CD4-positive, alpha-beta T cell treated with Interleukin-15 for 4 hours (primary cell): ENCODE measurements at regions not wholly inside any gene's neighbourhood (a gene's known extent, or its start where the extent isn't known, plus 50 kb on each side); places are given as distances from the start of the nearest gene placed in this dataset.
"Not testable (repeated sequence)": the region's sequence is repeated elsewhere in the genome, so short reads cannot be mapped to it uniquely, and the experiment has no call there.

Experiments used
- DNase-seq: peaks from one replicate; pipeline ENCODE4 v3.0.0-alpha.2; 2020; ENCODE audit warnings: low spot score

DNA sequence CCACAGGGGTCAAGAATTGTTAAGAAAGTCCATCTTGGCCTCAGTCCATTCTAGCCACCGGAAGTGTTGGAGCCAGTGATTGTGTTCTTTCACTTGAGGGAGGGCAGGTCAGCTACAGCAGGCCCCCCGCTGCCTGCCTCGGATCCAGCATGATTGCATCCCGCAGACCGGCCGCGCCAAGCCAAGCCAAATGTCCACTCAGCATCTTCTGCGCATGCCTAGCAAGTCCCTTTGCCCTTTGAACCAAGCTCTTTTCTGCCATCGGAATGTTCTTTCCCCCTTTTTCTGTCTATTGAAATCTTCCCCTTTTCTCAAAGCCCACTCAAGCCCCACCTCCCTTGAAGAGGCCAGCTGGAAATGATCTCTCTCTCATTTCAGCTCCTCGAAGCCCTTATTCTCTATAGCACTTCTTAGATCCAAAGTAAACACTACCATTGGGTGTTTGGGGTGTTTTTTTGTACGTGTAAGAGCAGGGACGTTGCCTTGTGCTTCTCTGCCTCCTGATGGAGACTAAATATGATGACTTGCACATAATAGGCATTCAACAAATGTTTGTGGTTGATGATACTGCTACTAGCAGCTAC lies 147.8 kb upstream of the BCOR start:
- no peak for DNase-seq

DNA sequence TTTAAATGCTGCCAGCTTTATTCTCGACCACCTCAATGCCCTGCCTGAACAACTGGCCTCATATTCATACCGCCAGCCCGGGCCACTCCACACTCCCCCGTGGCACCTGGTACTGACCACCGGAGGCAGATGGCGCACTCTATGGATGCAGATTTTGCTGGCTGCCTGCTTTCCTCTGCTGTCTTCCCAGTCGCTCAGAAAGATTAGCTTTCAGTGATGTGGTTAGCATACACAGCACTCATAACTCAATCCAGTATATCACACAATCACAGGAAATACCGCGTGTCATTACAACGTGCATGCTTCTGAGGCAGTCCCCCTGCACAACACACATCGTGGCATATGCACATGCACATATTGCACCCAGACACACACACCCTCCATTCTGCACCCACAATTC lies 147.2 kb upstream of the BCOR start:
- DNase-seq: no peak

DNA sequence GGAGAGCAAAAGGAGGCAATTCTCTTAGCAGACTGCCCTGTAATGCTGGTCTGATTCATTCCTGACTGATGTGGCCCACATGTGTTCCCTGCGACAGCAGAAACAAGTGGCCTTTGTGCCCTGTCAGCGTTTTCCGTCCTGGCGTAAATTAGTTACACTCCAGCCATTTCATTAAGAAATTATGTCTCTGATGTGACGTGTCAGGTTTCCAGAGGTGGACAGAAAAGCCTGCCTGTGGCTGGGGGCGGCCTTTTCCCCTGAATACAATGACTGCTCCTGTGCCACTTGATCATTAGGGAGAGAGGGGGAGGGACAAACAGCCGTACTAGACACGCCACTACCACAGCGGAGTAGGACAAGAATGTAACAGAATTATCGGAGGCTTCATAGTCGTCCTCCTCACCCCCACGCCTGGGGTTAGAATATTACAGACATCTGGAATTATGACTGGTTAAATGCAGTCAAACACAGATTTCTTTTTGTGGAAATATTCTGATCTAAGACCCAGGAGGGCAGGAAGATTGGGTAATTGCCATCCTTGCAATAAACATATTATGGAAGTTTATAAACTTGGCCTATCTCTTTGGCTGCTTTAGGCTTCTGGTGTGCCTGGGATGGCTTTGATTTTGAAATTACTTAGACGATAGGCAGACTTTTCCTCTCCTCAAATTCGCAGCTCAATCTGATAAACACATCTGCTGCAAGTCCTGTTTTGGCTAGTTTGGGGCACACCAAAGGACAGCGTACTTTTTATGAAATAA lies 146.2 kb upstream of the BCOR start:
- no peak for DNase-seq

DNA sequence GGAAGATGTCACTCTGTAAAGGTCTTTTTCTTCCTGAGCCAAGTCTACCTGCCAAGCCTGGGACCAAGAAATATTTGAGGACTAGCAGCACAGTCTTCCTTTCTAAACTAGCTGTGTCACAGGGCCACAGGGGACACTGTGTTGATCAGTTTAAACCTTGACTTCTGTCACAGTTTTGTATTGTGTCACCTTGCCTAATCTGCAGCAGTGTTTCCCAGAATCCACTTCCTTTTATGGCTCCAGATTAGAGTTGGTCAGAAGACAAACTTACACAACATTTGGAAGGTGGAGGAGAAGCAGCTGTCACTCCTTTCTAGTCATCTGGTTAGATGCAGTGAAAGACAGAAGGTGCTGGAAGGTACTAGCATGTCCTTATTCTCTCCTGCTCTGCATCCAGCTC lies 143.1 kb upstream of the BCOR start:
- DNase-seq: no peak

DNA sequence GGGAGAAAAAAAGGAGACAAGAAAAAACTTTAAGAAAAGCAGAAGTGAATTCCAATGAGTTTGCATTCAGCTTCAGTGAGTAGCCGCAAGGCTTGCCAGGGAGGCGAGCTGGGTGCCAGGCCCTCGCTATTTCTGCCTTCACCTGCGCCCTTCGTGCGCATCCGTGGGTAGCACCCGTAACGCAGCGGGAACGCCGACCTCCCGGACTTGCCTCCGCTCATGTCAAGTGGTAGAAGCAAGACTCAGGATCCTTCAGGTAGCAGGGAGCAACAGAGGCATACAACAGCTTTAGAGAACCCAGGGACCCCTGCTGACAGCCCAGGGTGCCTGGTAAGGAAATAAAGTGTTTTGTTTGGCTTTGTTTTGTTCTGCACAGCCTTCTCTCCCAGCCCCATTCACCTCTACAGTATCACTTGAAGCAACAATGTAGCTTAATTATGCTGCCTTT lies 140.0 kb upstream of the BCOR start:
- no peak for DNase-seq

DNA sequence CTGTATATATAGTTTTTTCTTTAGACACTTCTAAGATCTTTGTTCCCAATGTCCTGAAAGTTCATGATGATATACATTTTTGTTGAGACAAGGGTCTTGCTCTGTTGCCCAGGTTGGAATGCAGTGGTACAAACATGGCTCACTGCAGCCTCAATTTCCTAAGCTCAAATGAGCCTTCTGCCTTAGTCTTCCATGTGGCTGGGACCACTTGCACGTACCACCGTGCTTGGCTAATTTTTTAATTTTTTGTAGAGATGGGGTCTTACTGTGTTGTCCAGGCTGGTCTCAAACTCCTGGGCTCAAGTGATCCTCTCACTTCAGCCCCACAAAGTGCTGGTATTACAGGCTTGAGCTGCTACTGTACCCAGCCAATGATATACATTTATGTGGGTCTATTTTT lies 132.9 kb upstream of the BCOR start:
- no peak for DNase-seq

DNA sequence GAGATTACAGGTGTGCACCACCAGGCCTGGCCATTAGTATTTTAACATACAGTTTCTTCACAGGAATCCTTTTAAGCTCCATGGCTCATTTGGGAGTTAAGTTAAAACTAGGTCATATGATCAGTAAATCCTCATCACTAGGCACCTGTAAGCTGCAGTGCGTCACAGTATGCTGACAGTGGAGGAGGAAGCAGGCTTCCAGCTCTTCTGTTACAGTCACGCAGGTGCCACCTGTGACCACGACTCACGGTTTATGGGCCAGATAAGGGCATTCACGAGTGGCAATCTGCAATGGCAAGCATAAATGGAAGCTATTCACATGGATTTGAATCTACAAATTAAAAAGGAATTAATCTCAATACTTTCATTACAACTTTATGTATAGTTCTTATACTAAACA lies 129.4 kb upstream of the BCOR start:
- DNase-seq: no peak

DNA sequence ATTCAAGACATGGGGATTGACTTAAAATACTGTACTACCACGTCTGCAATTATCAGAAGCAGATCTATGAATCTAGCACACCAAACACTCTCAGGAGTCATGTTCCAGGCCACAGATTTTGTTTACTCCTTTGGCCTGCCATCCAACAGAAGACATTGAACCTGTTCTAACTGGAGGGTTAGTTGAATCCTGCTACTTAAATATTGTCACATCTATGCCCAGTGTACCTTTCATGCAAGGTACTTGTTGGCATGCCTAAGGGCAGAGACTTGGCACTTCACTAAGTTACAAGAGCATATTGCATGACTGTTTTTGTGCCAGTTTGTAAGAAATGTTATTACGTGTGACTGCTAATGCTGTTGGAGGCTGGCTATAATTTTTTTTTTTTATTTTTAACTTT lies 126.9 kb upstream of the BCOR start:
- DNase-seq: no peak

DNA sequence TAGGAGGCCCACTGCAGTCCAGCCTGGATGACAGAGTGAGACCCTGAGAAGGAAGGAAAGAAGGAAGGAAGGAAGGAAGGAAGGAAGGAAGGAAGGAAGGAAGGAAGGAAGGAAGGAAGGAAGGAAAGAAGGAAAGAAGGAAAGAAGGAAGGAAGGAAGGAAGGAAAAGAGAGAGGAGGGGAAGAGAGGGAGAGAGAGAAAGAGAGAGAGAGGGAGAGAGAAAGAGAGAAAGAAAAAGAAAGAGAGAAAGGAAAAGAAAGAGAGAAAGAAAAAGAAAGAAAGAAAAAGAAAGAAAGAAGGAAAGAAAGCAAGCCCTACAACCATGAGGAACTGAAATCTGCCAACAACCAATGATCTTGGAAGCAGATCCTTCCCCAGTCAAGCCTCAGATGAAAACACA lies 124.9 kb upstream of the BCOR start:
- not testable (repeated sequence) for DNase-seq

DNA sequence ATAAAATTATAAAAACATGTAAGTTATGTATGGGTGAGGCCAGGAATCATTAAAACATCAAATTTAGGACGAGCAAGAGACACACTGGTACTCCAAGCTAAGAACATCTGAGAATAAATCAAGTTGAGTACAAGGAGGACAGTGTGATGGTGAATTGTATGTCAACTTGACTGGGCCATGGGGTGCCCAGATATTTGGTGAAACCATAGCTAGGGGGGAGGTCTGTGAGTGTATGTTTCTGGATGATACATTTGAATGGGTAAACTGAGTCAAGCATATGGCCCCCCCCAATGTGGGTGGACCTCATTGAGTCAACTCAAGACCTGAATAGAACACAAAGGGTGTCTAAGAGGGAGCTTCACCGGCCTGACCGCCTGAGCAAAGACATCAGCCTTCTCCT lies 115.3 kb upstream of the BCOR start:
- DNase-seq: no peak

DNA sequence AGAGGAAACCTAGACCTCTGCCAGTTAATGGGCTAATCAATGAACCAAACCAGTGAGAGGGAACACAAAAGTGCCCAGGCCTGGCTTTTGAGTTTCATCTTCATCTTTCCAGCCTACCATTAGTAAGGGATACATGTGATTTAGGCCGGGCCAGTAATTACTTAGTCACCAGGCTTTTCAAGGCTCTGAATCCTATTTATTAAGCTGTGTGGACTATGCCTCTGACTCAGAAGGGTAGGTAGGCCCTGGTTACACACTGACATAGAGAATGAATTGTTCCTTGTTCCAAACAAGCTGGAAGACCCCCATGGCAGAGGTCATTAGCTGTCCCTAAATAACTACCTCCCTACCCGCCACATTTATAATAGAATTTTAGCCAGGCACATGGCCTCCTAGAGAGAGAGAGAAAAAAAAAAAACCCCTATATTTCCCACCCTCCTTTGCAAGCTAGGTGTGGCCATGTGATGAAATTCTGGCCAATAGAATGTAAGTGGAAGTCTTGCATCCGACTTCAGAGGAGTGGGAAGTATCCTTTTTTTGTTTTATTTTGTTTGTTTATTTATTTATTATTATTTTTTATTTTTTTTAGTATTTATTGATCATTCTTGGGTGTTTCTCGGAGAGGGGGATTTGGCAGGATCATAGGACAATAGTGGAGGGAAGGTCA lies 112.3 kb upstream of the BCOR start:
- DNase-seq: no peak

DNA sequence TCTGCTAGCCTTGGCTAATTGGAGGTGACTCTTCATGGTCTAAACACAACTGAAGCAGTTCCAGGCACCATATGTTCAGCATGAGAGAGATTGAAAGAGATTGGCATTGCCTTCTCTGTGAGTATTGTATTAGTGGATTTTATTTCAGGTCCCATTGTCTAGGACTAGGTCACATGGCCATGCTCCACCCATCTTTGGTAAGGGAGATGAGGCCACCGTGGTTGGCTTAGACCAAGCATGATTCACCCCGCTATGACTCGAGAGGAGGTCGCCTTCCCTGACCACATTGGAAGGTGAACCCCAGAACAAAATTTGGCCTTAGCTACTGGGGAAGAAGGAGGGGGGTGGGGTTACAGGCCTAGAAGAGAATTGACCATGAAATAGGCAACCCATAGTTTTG lies 109.9 kb upstream of the BCOR start:
- DNase-seq: peak; percentile 7

DNA sequence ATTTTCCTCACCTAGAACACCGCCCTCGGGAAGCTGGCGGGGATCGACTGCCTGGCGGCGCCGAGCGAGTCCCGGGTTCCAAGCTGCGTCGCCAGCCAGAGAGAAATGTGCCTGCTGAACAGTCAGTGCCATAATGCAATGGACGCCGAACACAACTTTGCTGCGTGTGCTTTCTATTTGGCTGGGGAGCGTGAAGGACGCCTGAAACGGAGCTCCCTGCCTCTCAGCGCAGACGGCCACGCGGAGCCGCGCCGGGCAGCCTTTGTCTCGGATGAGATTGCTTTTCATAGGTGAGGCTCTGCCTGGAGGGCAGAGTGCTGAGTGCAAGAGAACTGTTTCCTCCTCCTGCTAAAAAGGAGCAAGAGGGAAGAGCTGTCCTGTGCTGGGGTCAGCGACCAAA lies 107.7 kb upstream of the BCOR start:
- DNase-seq: no peak

DNA sequence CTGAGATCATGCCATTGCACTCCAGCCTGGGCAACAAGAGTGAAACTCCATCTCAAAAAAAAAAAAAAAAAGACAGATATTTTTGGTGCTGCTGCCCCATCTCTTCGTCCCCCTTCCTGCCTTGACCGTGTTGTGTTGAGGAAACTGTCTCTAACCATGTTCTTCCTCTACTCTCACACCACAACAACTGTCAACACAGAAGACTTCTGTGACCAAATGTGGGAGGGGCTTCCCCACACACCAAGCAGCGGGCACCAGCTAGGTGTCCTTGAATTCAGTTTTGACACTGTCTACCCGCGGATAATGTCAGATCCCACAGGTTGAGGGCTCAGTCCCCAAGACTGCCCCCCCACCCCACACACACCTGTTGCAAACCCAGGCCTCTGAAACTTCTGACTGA lies 104.7 kb upstream of the BCOR start:
- no peak for DNase-seq

DNA sequence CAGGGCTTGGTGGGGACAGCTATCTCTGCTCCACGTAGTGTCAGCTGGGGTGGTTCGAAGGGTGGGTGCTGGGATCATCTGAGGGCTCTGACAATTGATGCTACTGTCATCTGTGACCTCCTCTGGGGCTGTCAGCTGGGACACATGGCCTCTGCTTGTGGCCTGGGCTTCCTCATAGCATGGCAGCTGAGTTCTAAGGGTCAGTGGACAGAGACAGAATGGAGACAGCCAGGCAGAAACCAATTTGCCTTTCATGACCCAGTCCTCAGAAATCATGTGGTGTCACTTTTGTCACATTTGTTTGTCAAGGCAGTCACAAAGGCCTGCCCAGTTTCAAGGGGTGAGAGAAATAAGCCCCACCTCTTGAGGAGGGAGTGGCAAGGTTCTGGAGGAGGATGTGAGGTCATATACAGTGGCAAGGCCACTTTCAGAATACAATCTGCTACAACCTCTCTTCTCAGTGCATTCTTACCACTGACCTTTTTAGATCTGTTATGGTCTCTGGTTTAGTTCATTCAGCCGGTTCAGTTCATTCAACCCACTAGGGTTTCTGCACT lies 103.6 kb upstream of the BCOR start:
- DNase-seq: peak; percentile 27

DNA sequence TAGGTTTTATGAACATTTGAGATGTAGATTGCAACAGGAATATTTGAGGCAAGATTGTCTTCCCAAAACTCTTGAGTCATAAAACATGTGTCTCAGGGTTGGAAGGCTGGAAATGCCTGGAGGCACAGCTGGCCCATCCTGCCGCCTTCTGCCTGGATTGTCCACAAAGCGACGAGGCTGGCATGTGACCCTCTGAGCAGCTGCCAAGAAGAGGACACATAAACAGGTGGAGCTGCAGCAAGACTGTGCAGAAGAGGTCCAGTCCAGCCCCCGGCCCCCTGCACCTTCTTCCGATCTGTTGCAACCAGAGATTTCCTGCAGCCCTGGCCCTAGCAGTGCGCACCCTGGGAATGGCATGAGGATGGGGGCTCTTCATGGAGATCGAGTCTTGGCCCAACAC lies 101.9 kb upstream of the BCOR start:
- DNase-seq: no peak

DNA sequence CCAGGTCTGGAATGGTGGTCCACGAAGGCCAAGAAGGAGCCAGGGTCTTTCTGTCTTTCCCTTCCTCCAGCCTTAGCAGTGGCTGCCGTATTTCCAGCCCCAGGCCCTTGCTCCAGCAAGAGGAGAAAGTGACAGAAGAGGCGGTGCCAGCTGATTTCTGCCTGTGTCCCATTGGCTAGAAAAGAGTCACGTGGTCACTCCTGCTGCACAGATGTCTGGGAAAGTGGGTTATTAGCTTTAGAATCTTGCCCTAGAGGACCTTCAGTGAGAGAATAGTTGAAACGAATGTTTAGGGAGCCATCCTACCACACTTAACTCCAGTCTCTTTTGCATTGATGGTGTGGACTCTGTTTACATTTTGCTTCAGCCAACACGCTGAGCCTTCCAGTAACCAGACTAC lies 99.3 kb upstream of the BCOR start:
- DNase-seq: no peak

DNA sequence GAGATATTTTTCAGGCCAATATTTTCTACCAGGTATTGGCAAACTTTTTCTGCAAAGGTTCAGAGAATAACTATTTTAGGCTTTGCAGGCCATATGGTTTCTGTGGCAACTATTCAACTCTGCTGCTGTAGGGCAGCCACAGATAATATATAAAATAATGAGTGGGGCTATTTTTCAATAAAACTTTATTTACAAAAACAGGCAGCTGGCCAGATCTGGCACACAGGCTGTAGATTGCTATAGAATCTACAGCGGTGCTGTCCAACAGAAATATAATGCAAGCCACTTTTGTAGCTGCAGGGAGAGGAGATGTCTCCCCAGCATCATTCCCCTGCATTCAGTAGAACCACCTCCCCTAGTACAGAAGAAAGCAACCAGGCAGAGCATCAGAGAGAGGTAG lies 97.6 kb upstream of the BCOR start:
- no peak for DNase-seq

DNA sequence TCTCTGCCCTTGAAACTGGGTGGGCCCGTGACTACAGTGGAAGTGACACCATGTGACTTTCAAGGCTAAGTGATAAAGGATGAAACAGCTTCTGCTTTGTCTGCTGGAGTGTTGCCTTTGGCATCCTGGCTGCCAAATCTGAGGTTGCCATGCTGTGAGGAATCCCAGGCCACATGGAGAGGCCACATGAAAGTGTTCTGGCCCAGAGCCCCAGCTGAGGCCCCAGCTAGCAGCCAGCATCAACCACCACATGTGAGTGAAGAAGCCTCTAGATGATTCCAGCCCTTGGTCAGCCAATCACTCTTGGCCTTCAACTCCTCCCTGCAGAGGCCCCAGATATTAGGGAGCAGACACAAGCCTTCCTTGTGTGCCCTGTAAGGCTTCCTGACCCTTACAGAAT lies 94.4 kb upstream of the BCOR start:
- DNase-seq: no peak

DNA sequence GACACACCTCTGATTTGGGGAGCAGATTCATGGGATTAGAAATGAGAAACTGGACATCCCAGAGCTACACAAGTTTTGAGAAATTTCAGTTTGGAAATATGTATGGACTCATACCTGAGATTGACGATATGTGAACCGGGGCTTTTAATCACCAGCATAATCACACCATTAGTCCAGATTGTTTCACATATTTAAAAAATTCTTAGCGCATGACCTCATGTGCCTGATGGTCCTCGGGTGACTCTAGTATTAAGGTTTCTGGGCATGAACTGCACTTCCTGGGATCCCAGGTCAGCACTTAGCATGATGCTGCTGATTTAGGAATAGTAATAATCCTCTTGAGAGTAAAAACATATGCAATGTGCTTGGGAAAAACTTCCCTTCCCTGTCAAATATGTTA lies 91.9 kb upstream of the BCOR start:
- DNase-seq: no peak

DNA sequence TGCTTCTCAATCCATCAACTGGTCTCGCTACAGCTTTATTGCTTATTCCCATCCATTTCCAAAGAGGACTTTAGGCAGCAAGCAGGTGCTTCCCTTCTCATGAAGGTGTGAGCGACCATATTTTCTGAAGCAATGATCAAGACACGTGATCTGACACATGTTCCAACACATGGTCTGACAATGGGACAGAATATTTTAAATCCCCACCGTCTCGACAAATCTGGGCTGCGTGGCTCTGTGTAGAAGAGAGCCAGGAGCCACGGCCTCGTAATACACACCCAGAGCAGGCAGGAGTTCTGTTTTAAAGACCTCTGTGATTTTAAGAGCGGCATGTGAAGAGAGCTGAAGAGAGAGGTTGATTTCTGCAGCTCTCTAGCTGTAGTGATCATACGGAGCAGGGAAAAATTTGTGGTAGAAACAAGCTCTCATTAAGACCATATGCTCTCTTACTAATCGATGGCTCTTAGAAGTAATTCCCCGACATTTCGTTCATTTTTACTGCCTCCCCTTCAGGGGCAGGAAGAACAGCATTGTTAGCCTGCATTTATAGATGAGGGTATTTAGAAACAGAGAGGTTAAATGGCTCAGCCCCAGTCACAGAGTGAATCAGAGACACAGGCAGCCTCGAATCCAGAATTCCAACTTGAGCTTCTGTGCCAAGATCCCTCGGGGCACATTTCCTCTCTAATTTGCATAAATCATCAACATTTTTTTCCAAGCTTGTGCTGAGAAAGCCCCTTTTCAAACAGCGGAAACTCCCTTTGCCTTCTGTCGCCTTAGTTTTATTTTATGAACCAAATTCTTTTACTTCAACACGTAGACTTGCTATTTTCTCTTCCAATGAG lies 91.0 kb upstream of the BCOR start:
- DNase-seq: no peak

DNA sequence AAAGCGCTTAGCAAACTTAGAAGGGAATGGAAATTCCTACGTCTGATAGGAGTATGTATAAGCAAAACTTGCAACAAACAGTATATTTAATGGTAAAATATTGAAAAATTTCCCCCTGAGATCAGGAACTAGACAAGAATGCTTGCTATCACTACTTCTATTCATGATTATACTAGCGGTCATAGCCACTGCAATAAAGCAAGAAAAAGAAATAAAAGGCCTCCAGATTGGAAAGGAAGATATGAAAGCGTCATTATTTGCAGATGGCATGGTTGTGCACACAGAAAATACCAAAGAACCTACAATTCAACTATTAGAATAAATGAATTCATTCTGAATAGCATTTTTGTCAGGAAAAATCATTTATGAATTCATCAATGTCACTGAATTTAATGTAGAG lies 87.2 kb upstream of the BCOR start:
- no peak for DNase-seq
